Glutamatergic neuron (in vitro differentiated cells): ENCODE measurements at regions not wholly inside any gene's neighbourhood (a gene's known extent, or its start where the extent isn't known, plus 50 kb on each side); places are given as distances from the start of the nearest gene placed in this dataset.

Experiments used
- DNase-seq: peaks from one replicate; pipeline ENCODE4 v3.0.0; 2022
- H3K27ac Mint-ChIP-seq: one replicate; pipeline ENCODE4 v1.8.0; 2020; ENCODE audit warnings: mild to moderate bottlenecking, mixed read lengths, inconsistent platforms; ENCODE audit not compliant: unreplicated experiment
- H3K27me3 Mint-ChIP-seq: one replicate; pipeline ENCODE4 v1.8.0; 2020; ENCODE audit warnings: mild to moderate bottlenecking, moderate library complexity, mixed read lengths, inconsistent platforms; ENCODE audit not compliant: unreplicated experiment
- H3K36me3 Mint-ChIP-seq: one replicate; pipeline ENCODE4 v1.8.0; 2020; ENCODE audit warnings: mild to moderate bottlenecking, mixed read lengths, inconsistent platforms; ENCODE audit not compliant: unreplicated experiment
- H3K4me1 Mint-ChIP-seq: one replicate; pipeline ENCODE4 v1.8.0; 2020; ENCODE audit warnings: mild to moderate bottlenecking, low read depth, mixed read lengths, inconsistent platforms; ENCODE audit not compliant: unreplicated experiment
- H3K4me3 Mint-ChIP-seq: one replicate; pipeline ENCODE4 v1.8.0; 2020; ENCODE audit warnings: mild to moderate bottlenecking, mixed read lengths, inconsistent platforms; ENCODE audit not compliant: unreplicated experiment
- H3K9me3 Mint-ChIP-seq: one replicate; pipeline ENCODE4 v1.8.0; 2020; ENCODE audit warnings: mild to moderate bottlenecking, moderate library complexity, mixed read lengths, inconsistent platforms; ENCODE audit not compliant: unreplicated experiment
- TF ChIP-seq, protein P1 (sequence below): fragments of 200-600 bp; sonication (generic); IDR thresholded peaks from one replicate; pipeline ENCODE4 v1.5.0; 2021; ENCODE audit not compliant: partially characterized antibody, unreplicated experiment

DNA sequence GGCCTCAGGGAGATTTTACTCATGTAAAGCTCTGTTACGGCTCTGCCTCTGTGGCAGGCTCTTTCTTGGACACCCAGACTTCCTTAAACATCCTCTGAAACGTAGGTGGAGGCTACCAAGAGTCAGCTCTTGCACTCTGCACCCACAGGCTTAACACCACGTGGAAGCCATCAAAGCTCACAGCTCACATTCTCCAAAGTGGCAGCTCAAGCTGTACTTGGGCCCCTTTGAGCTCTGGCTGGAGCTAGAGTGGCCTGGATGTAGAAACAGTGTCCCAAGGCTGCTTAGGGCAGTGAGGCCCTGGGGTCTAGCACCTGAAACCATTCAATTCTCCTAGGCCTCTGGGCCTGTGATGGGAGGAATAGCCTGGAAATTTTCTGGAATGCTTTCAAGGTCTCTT is 155.3 kb upstream of the CDKN3 start:
- no peaks in the 10 kb centered on the region for H3K4me1 Mint-ChIP-seq
- H3K27ac Mint-ChIP-seq, result no peak overlapping the region

DNA sequence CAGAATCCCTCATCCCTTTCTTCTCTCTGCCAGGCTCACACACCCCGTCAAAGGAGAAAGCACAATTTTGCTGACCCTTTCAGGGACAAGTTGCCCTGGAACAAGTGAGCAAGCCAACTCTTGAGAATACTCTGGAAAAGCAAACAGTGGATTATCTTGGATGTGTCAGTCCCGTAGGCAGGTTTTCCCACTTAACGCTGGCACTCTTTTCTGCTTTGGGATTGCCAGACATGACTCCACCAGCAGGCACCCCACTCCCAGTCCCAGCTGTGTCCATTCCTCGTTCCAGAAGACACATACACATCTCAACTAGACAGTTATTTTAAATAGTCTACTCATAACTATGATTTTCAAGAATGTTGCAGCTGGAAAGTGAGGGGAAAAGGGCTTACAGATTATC is 145.5 kb upstream of the CDKN3 start:
- no peaks in the 10 kb centered on the region for H3K9me3 Mint-ChIP-seq
- no peak for DNase-seq
- H3K4me1 Mint-ChIP-seq, result no peaks in the 10 kb centered on the region
- TF ChIP-seq, protein P1, sequence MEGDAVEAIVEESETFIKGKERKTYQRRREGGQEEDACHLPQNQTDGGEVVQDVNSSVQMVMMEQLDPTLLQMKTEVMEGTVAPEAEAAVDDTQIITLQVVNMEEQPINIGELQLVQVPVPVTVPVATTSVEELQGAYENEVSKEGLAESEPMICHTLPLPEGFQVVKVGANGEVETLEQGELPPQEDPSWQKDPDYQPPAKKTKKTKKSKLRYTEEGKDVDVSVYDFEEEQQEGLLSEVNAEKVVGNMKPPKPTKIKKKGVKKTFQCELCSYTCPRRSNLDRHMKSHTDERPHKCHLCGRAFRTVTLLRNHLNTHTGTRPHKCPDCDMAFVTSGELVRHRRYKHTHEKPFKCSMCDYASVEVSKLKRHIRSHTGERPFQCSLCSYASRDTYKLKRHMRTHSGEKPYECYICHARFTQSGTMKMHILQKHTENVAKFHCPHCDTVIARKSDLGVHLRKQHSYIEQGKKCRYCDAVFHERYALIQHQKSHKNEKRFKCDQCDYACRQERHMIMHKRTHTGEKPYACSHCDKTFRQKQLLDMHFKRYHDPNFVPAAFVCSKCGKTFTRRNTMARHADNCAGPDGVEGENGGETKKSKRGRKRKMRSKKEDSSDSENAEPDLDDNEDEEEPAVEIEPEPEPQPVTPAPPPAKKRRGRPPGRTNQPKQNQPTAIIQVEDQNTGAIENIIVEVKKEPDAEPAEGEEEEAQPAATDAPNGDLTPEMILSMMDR, result no peak
- no peaks in the 10 kb centered on the region for H3K27me3 Mint-ChIP-seq
- H3K36me3 Mint-ChIP-seq, result peaks cover 6% of the 10 kb centered on the region
- no peak overlapping the region for H3K4me3 Mint-ChIP-seq
- H3K27ac Mint-ChIP-seq, result no peak overlapping the region

More for the DNA sequence above, 155.3 kb upstream of the CDKN3 start:
- H3K4me3 Mint-ChIP-seq, result no peak overlapping the region
- TF ChIP-seq, protein P1, result no peak
- no peak for DNase-seq
- peaks cover 1% of the 10 kb centered on the region for H3K9me3 Mint-ChIP-seq
- H3K27me3 Mint-ChIP-seq, result no peaks in the 10 kb centered on the region
- peaks cover 5% of the 10 kb centered on the region for H3K36me3 Mint-ChIP-seq

DNA sequence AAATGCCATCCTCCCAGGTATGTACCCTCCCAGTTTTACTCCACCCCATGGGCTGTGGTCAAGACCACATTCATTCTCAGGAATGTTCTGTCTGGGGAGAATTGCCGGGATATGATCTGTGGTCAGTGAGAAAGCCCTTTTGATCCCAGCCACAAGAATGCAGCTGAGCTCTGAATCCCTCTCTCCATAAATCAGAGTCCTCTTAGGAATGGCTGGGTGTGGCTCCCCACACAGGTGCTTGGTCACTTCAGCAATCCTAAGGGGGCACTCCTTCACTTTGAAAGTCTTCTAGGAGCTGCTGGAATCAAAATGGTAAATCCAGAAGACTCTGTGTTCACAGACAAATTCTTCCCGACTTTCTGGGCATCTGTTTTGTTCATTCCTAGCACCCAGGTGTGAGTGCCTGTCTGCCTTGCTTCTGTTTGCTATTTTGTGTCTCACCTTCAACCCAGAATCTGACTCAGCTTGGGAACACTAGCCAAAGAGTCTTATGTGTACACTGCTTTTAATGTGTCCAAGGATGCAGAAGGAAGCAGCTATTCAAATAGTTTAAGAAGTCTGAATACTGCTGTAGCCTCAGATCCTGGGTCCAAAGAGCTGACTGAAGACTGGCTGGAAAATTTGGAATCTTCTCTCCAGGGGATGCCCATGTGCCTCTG is 144.6 kb upstream of the CDKN3 start:
- peaks cover 6% of the 10 kb centered on the region for H3K36me3 Mint-ChIP-seq
- no peaks in the 10 kb centered on the region for H3K9me3 Mint-ChIP-seq
- H3K27me3 Mint-ChIP-seq, result peaks cover 2% of the 10 kb centered on the region

DNA sequence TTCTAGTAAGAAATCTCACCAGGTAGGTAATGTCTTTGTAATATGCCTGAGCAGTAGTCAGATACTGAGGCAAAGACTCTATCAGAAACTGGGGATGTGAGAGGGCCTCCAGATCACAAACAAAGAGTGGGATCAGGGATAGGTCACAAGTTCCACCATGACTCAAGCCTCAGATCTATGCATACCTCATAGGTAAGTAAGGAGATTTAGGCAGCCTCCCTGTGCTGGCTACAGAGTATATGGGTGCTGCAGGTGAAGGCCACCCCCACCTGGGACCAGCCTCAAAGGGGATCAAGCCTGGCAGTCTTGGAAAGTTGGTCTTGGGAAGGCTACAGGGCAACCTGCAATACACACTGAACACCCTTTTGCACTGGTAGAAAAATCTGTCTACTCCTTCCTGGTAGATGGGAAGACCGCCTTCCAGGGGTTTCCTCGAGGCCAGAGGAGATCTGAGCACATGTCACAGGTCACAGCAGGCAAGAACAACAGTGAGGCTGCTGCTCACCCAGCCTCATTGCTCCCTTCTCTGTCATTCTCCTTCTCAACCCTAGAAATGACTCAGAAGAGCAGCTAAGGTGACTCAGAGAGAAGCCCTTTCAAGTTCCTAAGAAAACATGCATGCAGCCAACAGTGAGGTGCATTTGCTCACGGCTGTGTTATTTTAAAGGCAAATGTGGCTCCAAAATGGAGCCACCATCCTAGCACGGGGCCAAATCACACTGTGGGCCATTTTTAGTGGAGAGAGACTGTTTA is 143.4 kb upstream of the CDKN3 start:
- H3K9me3 Mint-ChIP-seq, result no peaks in the 10 kb centered on the region
- TF ChIP-seq, protein P1, result no peak
- no peak for DNase-seq
- H3K27me3 Mint-ChIP-seq, result peaks cover 2% of the 10 kb centered on the region
- no peaks in the 10 kb centered on the region for H3K4me1 Mint-ChIP-seq
- H3K36me3 Mint-ChIP-seq, result peaks cover 6% of the 10 kb centered on the region
- H3K4me3 Mint-ChIP-seq, result no peak overlapping the region
- no peak overlapping the region for H3K27ac Mint-ChIP-seq

More for the DNA sequence above, 144.6 kb upstream of the CDKN3 start:
- H3K27ac Mint-ChIP-seq, result no peak overlapping the region
- no peaks in the 10 kb centered on the region for H3K4me1 Mint-ChIP-seq
- DNase-seq, result no peak
- no peak overlapping the region for H3K4me3 Mint-ChIP-seq
- TF ChIP-seq, protein P1, result no peak

DNA sequence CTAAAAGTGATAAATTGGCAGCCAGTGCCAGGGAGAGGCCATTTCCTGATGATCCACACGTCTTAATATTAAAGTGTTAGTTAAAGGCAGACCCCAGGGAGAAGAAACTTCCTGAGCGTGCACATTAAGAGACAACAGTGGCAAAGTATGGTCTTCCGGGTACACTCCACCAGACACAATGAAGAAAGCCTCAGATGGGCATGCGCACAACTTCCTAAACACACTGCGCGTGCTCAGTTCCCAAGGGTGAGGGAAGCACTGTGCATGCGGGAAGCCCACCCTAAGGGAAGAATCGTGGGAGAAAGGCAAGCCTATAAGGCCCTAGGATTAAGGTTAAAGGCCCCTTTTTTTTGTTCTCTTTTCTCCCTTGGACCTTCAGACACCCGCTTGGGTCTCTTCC is 140.7 kb upstream of the CDKN3 start:
- Mint-ChIP-seq H3K9me3 (no peaks in the 10 kb centered on the region), H3K27me3 (peaks cover 2% of the 10 kb centered on the region), H3K4me3 (no peak overlapping the region), H3K27ac (no peak overlapping the region), H3K36me3 (peaks cover 6% of the 10 kb centered on the region), H3K4me1 (no peaks in the 10 kb centered on the region)
- TF ChIP-seq, protein P1, result no peak
- no peak for DNase-seq
